Activated CD4-positive, CD25-positive, alpha-beta regulatory T cell treated with anti-CD3 and anti-CD28 coated beads, Interleukin-2, amount 50 U/mL, for 16 hours (primary cell): ENCODE measurements at regions not wholly inside any gene's neighbourhood (a gene's known extent, or its start where the extent isn't known, plus 50 kb on each side); places are given as distances from the start of the nearest gene placed in this dataset.

Experiments used
- DNase-seq: peaks from one replicate; pipeline ENCODE4 v3.0.0-alpha.2; 2020; ENCODE audit warnings: low read depth, low spot score

DNA sequence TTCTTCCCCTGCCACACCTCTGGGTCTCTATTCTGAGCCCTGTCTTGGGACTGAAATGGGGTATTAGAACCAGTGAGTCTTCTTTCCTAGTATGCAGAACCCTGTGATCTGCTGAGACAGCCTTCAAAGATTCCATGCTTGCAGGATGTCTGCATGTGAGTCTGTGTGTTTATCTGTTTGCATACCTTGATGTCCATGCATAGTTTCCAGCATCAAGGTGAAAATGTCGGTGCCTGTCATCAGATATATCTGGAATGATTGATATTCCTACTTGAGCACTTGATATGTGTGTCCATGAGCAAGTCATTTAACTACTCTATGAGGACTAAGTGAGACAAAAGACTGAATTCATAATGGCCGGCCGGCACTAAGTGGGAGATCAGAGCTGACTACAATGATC is 117.0 kb upstream of the HS3ST1 start:
- no peak for DNase-seq

GRCh38 chr4:11544211-11544610 is 115.5 kb upstream of the HS3ST1 start:
- no peak for DNase-seq

- no peak for DNase-seq
Observed at GRCh38 chr4:11543706-11544105, 115.0 kb upstream of the HS3ST1 start.

GRCh38 chr4:11542952-11543351 is 114.3 kb upstream of the HS3ST1 start:
- no peak for DNase-seq

DNA sequence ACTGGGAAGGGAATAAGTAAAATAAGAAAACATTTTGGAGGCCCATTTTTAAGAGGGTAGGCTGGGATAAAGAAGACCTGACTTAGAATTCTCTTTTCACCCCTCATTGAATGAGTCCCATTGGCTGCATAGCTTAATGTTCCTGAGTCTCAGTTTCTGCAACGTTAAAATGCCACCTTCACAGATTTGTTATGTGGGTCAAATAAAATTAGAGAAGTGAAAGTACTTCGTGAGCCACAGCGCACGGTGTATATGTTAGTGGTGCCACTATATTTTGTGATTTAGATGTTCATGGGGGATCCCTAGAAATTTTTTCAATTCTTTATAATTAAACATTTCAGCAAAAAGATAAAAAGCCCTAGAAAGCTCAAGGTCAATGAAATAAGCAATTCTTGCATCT is 109.2 kb upstream of the HS3ST1 start:
- no peak for DNase-seq

GRCh38 chr4:11535333-11535732 is 106.6 kb upstream of the HS3ST1 start:
- no peak for DNase-seq

DNA sequence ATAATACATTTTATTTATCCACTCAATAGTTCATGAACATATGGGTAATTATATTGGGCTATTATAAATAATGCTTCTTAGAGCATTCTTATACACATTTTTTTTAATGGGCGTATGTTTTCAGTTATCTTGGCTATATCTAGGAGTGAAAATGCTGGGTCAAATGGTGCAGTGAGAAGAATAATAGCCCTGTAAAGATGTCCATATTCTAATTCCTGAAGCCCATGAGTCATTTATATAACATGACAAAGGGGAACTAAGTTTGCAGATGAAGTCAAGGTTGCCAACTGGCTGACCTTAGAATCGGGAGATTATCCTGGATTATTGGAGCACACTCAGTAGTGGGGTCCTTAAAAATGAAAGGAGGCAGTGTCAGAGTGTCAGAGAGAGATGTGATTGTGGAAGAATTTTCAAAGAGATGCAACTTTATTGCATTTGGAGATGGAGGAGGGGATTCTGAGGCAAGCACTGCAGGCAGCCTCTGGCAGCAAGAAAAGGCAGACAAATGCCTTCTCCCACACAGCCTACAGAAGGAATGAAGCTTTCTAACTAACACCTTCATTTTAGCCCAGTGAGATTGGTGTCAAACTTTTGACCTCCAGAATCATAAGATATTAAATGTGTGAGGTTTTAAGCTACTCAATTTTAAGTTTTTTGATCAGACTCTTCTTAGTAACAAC is 106.1 kb upstream of the HS3ST1 start:
- DNase-seq: no peak

DNA sequence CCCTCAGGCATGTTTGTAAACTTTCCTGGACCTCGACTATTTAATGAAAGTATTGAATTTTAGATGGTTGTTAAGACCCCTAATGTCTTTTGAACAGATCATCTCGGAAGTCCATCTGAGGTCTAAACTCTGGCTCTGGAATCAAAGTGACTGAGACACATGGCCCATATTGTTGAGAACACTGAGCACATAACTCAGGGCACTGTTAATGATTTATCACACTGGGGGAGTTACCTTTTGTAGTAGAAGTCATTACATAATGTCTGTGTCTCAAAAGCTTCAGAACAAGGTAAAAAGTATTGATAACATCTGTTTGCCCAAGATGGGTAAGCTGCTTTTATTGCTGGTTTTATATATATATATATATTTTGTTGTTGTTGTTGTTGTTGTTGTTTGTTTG is 103.4 kb upstream of the HS3ST1 start:
- no peak for DNase-seq

DNA sequence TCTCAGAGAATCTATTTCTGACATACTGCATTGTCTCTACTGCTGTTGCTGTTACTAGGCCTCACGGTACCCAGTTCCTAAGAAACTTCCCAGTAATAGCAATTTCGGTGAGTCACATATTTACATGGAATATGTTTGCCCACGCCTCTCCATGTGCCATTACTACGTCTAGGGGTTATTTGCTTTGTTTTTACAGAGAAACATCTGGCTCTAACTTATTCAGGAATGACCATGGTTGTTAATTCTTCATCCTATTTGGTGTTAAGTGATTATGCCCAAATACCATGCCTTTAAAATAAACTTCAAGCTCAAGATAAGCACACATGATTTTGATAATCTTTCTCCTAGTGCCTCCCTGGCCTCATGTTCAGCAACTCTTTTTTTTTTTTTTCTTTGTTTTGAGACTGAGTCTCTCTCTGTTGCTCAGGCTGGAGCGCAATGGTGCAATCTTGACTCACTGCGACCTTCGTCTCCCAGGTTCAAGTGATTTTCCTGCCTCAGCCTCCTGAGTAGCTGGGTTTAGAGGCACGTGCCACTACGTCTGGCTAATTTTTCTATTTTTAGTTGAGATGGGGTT is 101.0 kb upstream of the HS3ST1 start:
- no peak for DNase-seq

DNA sequence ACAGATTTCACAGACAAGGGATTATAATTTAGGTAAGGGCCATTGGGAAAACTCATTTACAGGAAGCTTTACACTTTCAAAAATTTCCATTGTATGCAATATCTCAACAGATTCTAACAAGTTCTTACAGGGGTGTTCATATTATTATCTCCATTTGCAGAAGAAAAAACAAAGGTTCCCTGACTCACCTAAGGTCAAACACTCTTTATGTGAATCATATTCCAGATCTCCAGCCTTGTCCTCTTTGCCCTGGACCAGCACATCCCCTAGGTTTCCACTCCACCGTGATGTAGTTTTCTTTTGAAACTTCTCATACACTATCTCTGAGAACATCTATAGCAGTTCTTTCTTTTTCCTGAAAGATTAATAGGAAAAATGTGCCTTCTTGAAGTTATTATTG is 96.4 kb upstream of the HS3ST1 start:
- no peak for DNase-seq

DNA sequence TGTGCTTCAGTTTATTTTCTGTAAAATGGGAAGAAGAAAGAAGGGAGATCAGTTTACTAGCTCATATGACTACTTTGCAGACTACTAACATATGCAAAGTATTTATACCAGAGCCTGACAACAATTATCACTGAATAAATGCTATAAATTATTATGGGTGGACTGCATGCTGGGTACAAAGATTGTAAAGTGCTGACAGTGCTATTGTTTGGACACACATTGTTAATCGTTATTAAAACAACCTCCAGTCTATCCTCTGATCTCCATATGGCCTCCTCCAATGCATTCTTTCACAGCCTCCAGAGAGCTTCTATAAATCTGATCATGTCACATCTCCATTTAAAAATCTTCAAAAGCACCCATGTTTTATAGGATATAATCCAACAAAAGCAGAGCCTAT is 90.1 kb upstream of the HS3ST1 start:
- DNase-seq: no peak

DNA sequence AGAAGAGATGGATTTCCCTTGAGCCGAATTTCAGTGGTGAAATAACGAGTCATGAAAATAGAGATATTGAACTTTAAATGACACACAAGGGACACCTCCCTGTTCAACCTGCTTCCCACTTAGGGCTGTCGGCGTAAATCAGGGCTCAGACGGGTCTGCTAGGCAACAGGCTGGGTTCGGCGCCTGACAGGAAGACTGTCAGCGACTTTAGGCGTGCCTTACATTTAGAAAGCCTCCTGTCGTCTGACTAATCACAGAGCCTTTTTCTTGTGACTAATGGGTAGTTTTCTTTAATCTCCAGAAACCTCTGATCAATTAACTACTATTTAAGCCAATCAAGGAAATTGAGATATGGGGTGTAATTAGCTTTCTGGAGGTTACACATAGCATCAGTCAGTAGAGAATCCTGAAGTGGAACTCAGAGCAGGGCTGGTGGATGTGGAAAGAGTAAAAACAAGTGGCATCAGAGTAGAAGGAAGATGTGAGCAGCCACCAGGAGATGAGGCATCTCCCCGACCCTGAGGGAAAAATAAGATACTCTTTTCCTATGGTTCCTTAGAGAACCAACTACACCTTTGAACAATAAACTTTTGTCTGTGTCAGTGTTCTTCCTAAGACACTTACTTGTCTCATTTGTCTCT is 86.2 kb upstream of the HS3ST1 start:
- no peak for DNase-seq

DNA sequence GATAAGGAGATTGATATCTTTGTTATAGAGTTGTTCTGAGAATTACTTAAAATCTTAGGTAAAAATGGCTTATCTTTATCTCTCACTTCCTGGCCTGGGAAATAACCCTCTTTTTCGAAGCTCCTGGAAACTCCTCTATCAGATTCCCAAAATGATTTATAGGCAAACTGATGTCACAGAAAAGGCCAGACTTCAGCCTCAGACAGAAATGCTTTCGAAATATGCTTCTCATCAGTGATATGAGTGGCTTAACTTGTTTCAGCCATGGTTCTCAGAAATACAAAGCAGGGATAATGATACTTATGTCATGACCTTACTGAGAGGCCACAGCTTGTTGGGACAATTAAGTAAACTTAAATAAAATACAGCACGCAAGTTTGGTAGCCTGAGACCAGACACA is 85.3 kb upstream of the HS3ST1 start:
- DNase-seq: no peak

- DNase-seq: no peak
Observed at GRCh38 chr4:11512871-11513270, 84.2 kb upstream of the HS3ST1 start.

DNA sequence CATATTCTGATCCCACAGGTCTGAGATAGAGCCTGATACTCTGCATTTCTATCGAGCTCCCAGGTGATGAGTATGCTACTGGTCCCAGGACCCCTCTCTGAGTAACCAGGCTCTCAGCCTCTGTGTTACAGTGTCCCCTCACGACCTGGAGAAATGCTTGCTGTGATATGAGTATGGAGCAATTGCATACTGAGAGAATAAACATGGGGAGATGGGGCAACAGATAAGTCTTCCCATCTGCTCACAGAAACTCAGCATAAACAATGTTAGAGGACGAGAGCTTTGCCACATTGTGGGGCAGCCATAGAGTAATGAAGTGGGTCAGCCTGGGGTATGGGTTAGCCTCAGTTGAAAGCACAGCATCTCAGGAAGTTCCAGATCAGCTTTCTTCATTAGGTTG is 82.6 kb upstream of the HS3ST1 start:
- DNase-seq: no peak

DNA sequence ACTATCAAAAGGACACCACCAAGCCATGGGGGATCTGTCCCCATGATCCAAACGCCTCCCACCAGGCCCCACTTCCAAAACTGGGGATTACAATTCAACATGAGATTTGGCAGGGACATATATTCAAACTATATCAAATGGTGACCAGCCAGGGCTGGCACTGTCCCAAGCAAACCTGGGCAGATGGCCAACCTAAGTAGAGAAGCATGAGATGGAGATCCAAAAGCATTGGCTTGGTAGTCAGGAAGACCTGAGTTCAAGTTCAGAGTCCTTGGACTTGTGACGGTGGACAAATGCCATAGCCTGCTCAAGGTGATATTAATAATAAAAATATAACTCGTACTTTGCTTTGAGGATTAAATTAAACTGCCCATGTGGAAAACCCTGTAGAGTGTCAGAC is 79.2 kb upstream of the HS3ST1 start:
- no peak for DNase-seq

DNA sequence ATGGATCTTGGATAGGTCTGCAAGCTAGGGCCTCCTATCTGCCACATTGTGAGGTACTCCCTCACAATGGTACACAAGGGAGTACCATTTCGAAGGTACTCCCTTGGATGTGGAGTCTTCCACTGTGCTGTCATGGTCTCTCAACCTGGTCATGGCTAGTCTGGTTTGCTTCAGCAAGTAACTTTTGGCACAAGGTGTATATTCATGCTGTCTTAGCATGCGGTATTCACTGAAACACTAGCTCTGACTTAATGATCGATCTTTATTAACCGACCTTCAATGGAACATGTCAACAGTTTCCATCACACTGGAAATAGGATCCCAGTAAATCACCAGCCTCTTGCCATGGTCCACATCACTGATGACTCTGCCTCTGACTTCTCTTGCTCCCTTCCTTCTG is 77.5 kb upstream of the HS3ST1 start:
- DNase-seq: no peak

DNA sequence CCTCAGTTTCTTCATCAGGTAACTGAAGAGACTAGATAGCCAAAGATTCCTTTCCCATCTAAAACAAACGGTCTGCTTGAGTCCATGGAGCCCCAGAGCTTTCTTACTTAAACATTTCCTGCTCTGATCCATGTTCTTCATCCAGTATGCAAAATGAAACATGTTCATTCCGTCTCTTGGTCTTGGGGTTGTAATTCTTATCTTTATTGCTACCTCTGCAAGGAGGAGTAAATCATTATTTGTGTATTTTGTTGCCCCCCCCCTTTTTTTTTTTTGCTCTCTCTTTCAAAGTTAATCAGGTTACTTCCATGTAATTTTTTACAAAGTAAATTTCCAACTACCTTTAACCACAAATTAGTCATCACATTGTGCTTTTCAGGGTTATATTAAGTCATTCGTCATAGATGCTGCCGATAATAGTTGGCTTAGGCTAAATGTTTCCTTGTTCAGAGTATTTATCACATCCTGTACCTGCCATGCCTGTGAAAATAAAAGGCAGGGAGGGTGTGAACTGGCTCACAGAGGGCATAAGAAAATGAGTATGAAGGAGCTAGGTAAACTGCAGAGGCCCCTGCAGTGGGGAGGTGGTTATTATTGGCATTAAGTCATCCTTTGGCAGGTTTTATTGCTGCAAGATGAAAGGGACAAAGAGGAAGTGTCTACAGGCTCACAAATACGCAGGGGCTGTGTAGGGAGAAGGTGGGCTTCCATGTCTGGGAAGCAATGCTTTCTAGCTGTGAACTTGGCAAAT is 76.7 kb upstream of the HS3ST1 start:
- no peak for DNase-seq

DNA sequence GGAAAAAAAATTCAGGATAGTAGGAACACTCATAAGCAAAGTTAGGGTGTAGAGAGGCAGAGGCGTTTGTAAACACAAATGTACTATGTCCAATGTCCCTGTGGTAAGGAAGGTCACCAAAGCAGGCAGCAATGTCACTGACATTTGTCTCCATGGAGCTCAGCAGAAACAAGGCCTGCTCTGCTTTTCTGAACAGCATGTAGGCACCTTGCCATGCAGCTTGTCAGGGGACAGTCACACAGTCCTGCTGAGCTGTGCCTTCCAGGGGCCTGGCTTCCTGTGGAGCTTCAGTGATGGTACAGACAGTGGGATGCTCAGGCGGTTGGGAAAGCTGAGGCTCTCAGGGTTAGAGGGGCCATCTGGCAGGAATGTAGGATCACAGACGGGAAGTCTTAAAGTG is 74.5 kb upstream of the HS3ST1 start:
- DNase-seq: no peak

DNA sequence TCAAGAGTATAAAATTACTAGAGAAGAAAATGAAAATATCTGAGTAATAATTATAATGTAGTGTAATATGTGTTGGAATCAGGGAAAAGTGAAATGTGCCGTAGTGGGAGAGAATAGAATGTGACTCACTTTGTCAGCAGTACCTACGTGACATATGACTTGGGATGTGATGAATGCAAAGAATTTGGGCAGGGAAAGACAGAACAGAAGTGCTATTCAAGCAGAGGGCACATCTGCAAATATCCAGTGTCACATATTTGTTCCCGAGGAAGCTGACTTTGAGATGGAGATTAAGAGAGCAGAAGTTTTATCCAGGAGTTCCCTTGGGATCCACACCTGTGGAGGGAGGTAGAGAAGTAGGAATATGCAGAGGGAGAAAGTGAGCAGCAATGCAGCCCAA is 69.3 kb upstream of the HS3ST1 start:
- DNase-seq: no peak

DNA sequence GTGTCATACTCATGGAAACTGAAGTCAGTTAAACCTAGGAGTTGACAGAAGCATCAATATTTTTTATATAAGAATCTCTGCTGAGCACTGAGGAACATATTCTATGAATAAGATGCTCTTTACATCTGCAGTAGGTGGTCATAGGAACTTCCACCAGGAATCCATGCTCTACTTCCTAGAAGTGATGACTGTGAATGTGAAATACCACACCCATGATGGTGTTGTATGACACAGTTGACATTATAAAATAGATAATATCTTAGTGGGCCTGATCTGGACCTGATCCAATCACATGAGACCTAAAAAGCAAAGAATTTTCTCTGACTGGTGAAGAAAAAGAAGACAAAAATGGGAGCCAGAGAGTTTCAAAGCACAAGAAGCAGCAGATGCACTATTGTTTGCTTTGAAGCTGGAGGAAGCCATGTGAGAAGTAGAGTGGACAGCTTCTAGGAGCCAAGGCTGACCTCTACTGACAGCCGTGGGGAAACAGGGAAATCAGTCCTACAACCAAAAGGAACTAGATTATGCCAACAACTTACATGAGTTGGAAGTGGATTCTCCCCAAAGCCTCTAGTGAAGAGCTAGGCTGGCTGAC is 68.6 kb upstream of the HS3ST1 start:
- no peak for DNase-seq

- DNase-seq: no peak
Observed at GRCh38 chr4:11496351-11496829, 67.7 kb upstream of the HS3ST1 start.
